ENCODE measurements at regions not wholly inside any gene's neighbourhood (a gene's known extent, or its start where the extent isn't known, plus 50 kb on each side); places are given as distances from the start of the nearest gene placed in this dataset.

- no peak for TF ChIP-seq CTCF (IDR thresholded peaks at IDR 0.05)
- no peak for TF ChIP-seq POLR2A (IDR thresholded peaks at IDR 0.05)
Measured at GRCh38 chr15:37638691-37639090, 295.7 kb upstream of the TMCO5A start.
